Stomach (tissue), 4 donors: ENCODE measurements at regions not wholly inside any gene's neighbourhood (a gene's known extent, or its start where the extent isn't known, plus 50 kb on each side); places are given as distances from the start of the nearest gene placed in this dataset.

Source experiments
- POLR2A ChIP-seq, 4 donors: fragments of 450-650 bp; IDR thresholded peaks; one replicate each; pipeline ENCODE4 v1.6.1; 2016; ENCODE audit warnings: antibody characterized with exemption in 4 of 4, control low read depth in 2 of 4, mild to moderate bottlenecking in 1 of 4, moderate library complexity in 1 of 4
- TF ChIP-seq, protein P1 (sequence below), 7 experiments: fragments of 450-650 bp in 4 of 7; fragments of 200-600 bp in 3 of 7; sonication (generic) in 3 of 7; IDR thresholded peaks; one replicate each; pipeline ENCODE4 v1.5.1; 2016 to 2019; ENCODE audit warnings: antibody characterized with exemption in 7 of 7, control low read depth in 2 of 7, mild to moderate bottlenecking in 1 of 7

GRCh38 chr6:68189217-68189815 is 445.8 kb upstream of the ADGRB3 start:
- TF ChIP-seq, protein P1, sequence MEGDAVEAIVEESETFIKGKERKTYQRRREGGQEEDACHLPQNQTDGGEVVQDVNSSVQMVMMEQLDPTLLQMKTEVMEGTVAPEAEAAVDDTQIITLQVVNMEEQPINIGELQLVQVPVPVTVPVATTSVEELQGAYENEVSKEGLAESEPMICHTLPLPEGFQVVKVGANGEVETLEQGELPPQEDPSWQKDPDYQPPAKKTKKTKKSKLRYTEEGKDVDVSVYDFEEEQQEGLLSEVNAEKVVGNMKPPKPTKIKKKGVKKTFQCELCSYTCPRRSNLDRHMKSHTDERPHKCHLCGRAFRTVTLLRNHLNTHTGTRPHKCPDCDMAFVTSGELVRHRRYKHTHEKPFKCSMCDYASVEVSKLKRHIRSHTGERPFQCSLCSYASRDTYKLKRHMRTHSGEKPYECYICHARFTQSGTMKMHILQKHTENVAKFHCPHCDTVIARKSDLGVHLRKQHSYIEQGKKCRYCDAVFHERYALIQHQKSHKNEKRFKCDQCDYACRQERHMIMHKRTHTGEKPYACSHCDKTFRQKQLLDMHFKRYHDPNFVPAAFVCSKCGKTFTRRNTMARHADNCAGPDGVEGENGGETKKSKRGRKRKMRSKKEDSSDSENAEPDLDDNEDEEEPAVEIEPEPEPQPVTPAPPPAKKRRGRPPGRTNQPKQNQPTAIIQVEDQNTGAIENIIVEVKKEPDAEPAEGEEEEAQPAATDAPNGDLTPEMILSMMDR (IDR thresholded peaks at IDR 0.05), result no peak
- TF ChIP-seq POLR2A (IDR thresholded peaks at IDR 0.05), result no peak
